ENCODE measurements at regions not wholly inside any gene's neighbourhood (a gene's known extent, or its start where the extent isn't known, plus 50 kb on each side); places are given as distances from the start of the nearest gene placed in this dataset.

DNA sequence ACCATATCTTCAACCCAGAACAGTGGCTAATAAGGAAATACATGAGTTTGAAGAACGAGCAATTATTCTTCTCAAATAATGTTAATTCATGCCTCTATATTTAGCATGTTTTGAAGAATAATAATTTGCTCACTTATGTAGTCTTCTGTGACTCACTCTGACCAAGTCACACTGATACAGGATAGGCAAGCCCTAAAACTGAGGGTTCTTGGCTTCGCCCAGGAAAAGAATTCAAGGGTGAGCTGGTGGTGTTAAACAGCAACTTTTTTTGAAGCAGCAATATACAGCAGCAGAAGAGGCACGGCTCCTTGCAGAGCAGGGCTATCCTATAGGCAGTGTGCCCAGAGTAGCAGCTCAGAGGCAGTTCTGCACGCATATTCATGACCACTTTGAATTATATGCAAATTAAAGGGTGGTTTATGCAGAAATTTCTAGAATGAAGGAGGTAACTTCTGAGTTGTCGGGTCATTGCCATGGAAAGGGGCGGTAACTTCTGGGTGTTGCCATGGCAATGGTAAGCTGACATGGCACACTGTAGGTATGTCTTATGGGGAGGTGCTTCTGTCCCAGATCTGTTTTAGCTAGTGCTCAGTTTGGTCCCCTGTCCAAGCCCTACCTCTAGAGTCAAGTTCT is 200.6 kb downstream of the RND3 start:
- TF ChIP-seq CTCF (IDR thresholded peaks at IDR 0.05) (no peak), POLR2A (IDR thresholded peaks at IDR 0.05) (no peak)
